Neural cell (in vitro differentiated cells): ENCODE measurements at regions not wholly inside any gene's neighbourhood (a gene's known extent, or its start where the extent isn't known, plus 50 kb on each side); places are given as distances from the start of the nearest gene placed in this dataset.
"Not testable (repeated sequence)": the region's sequence is repeated elsewhere in the genome, so short reads cannot be mapped to it uniquely, and the experiment has no call there.

Source experiments
- CTCF ChIP-seq: fragments of 450-650 bp; IDR thresholded peaks from 2 replicates; pipeline ENCODE4 v1.5.1; 2014; ENCODE audit warnings: antibody characterized with exemption, mild to moderate bottlenecking, moderate library complexity; ENCODE audit not compliant: poor library complexity, severe bottlenecking
- EP300 ChIP-seq: fragments of 450-650 bp; conservative IDR thresholded peaks from 2 replicates; pipeline ENCODE4 v1.6.1; 2014; ENCODE audit warnings: antibody characterized with exemption, mild to moderate bottlenecking, moderate library complexity; ENCODE audit not compliant: poor library complexity, severe bottlenecking
- EZH2 ChIP-seq: fragments of 200-600, 300-800 bp; shearing (Covaris generic), sonication (generic); IDR thresholded peaks from 2 replicates; pipeline ENCODE4 v1.6.1; 2014; ENCODE audit warnings: antibody characterized with exemption, low read length, borderline replicate concordance, mild to moderate bottlenecking; ENCODE audit not compliant: insufficient read depth, poor library complexity, severe bottlenecking
- MXI1 ChIP-seq: fragments of 450-650 bp; conservative IDR thresholded peaks from 2 replicates; pipeline ENCODE4 v1.6.1; 2014; ENCODE audit warnings: antibody characterized with exemption, mild to moderate bottlenecking; ENCODE audit not compliant: poor library complexity, severe bottlenecking
- POLR2AphosphoS5 ChIP-seq: IDR thresholded peaks from 2 replicates; pipeline ENCODE4 v1.6.1; 2012
- RAD21 ChIP-seq: fragments of 450-650 bp; conservative IDR thresholded peaks from 2 replicates; pipeline ENCODE4 v1.6.1; 2014; ENCODE audit warnings: antibody characterized with exemption, mild to moderate bottlenecking, moderate library complexity
- SMC3 ChIP-seq: fragments of 450-650 bp; conservative IDR thresholded peaks from 2 replicates; pipeline ENCODE4 v1.6.1; 2014; ENCODE audit warnings: antibody characterized with exemption, mild to moderate bottlenecking, moderate library complexity; ENCODE audit not compliant: poor library complexity
- TAF1 ChIP-seq: IDR thresholded peaks from 2 replicates; pipeline ENCODE4 v1.6.1; 2012; ENCODE audit warnings: low read depth
- TF ChIP-seq, protein P1 (sequence below): IDR thresholded peaks from 2 replicates; pipeline ENCODE4 v1.6.1; 2012; ENCODE audit warnings: borderline replicate concordance

DNA sequence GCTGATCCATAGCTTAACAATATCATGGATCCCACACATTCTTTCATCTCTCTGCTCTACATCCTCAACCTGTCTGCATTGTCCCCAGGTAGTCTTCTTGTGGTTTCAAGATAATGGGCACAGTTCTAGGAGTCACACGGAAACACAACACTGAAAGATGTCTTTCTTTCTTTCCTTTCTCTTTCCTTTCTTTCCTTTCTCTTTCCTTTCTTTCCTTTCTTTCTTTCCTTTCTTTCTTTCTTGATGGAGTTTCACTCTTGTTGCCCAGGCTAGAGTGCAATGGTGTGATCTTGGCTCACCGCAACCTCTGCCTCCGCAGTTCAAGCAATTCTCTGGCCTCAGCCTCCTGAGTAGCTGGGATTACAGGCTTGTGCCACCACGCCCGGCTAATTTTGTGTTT is 76.2 kb upstream of the PPM1B start:
- not testable (repeated sequence) for TF ChIP-seq CTCF, EZH2, EP300, POLR2AphosphoS5, MXI1, RAD21, TAF1, SMC3
- TF ChIP-seq, protein P1, sequence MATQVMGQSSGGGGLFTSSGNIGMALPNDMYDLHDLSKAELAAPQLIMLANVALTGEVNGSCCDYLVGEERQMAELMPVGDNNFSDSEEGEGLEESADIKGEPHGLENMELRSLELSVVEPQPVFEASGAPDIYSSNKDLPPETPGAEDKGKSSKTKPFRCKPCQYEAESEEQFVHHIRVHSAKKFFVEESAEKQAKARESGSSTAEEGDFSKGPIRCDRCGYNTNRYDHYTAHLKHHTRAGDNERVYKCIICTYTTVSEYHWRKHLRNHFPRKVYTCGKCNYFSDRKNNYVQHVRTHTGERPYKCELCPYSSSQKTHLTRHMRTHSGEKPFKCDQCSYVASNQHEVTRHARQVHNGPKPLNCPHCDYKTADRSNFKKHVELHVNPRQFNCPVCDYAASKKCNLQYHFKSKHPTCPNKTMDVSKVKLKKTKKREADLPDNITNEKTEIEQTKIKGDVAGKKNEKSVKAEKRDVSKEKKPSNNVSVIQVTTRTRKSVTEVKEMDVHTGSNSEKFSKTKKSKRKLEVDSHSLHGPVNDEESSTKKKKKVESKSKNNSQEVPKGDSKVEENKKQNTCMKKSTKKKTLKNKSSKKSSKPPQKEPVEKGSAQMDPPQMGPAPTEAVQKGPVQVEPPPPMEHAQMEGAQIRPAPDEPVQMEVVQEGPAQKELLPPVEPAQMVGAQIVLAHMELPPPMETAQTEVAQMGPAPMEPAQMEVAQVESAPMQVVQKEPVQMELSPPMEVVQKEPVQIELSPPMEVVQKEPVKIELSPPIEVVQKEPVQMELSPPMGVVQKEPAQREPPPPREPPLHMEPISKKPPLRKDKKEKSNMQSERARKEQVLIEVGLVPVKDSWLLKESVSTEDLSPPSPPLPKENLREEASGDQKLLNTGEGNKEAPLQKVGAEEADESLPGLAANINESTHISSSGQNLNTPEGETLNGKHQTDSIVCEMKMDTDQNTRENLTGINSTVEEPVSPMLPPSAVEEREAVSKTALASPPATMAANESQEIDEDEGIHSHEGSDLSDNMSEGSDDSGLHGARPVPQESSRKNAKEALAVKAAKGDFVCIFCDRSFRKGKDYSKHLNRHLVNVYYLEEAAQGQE, result not testable (repeated sequence)
